Fibroblast of villous mesenchyme (primary cell): ENCODE measurements at regions not wholly inside any gene's neighbourhood (a gene's known extent, or its start where the extent isn't known, plus 50 kb on each side); places are given as distances from the start of the nearest gene placed in this dataset. TPM values are rescaled to one million over a fixed set of nuclear protein-coding genes. Genes with fewer than 3 reads are reported as not detected.

Experiments
- DNase-seq: peaks from one replicate; pipeline ENCODE4 v3.0.0-alpha.2; 2010; ENCODE audit warnings: low read depth
- H3K4me3 ChIP-seq: 2 replicates; pipeline ENCODE4 v1.5.1; 2011; ENCODE audit warnings: low read depth, mild to moderate bottlenecking, low read length
- small RNA-seq: library from RNA; depleted of rRNA; stranded (forward); fragments of <200 nt; gene quantifications from one replicate; pipeline ENCODE3, GENCODE V24; 2012
- TF ChIP-seq, protein P1 (sequence below): IDR thresholded peaks from 2 replicates; pipeline ENCODE4 v1.5.1; 2012; ENCODE audit warnings: low read depth, mild to moderate bottlenecking, low read length; ENCODE audit not compliant: insufficient read depth

DNA sequence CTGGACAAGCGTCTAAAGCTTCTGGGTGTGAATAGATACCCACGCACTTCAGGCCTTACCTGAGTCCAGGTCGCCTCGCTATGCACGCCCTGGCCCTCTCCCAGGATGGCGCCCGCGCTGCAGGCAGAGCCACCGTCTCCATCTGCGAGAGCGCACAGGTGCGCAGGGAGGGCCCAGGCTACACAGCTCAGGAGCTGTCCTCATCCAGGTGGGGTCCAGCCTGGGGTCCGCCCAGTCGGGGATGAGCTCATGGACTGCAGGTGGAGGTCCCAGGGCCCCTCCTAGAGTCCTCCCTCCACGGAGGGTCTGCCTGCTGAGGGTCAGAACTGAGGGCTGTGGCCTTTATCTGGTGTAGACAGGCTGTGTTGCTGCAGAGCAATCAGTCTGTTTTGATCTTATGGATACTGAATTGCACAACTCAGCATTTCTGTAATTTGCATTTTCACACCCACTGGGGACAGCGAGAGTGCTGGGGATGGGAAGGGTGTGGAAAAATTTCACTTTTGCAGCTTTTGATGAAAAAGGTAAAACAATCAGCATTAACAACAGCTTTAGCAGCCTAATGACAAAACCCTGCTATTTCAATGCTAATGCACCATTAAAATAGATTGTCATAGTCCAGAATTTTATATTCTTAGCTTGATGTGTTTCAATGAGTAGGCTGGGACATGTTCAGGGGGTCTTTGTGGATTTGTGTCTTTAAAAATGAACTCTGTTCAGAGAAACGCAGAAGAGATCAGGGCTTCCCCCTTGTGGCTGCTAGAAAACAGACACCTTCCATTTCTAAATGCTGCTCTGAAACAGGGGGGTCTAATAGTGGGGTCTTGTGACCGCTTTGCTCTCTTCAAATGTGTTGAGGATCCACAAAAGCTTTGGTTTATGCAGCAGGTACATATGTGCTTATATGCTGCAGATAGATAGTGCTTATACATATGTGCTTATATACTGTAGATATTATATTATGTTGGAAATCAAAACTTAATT is 77.8 kb upstream of the PHACTR3 start:
- no peak for DNase-seq
- TF ChIP-seq, protein P1, sequence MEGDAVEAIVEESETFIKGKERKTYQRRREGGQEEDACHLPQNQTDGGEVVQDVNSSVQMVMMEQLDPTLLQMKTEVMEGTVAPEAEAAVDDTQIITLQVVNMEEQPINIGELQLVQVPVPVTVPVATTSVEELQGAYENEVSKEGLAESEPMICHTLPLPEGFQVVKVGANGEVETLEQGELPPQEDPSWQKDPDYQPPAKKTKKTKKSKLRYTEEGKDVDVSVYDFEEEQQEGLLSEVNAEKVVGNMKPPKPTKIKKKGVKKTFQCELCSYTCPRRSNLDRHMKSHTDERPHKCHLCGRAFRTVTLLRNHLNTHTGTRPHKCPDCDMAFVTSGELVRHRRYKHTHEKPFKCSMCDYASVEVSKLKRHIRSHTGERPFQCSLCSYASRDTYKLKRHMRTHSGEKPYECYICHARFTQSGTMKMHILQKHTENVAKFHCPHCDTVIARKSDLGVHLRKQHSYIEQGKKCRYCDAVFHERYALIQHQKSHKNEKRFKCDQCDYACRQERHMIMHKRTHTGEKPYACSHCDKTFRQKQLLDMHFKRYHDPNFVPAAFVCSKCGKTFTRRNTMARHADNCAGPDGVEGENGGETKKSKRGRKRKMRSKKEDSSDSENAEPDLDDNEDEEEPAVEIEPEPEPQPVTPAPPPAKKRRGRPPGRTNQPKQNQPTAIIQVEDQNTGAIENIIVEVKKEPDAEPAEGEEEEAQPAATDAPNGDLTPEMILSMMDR = peak; percentile 29
- no peak overlapping the region for H3K4me3 ChIP-seq

DNA sequence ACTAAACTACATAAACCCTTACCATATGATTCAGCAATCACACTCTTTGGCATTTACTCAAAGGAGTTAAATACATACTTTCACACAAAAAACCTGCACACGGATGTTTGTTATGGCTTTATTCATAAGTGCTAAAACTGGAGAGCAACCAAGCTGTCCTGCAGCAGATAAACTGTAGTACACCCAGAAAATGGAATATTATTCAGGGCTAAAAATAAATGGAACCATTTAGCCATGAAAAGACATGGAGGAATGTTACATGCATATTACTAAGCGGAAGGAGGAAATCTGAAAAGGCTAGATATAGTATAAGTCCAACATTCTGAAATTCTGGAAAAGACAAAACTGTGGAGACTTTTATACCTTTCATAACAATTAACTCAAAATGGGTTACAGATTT is 73.6 kb upstream of the PHACTR3 start:
- H3K4me3 ChIP-seq = no peak overlapping the region
- no peak for DNase-seq
- TF ChIP-seq, protein P1 = no peak

DNA sequence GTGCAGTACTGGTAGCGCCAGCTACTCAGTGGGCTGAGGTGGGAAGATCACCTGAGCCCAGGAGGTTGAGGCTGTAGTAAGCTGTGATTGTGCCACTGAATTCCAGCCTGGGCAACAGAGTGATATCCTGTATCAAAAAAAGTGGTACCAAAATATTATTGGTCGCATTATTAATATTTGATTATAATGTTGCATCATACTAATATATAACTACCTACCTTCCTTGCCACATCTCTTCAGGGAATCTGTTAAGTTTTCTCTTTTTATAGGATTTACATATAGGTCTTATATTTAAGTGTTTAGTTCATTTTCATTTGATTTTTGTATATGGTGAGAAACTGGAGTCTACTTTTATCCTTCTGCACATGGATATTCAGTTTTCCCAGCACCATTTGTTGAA is 66.3 kb upstream of the PHACTR3 start:
- TF ChIP-seq, protein P1 = no peak
- no peak overlapping the region for H3K4me3 ChIP-seq
- no peak for DNase-seq

DNA sequence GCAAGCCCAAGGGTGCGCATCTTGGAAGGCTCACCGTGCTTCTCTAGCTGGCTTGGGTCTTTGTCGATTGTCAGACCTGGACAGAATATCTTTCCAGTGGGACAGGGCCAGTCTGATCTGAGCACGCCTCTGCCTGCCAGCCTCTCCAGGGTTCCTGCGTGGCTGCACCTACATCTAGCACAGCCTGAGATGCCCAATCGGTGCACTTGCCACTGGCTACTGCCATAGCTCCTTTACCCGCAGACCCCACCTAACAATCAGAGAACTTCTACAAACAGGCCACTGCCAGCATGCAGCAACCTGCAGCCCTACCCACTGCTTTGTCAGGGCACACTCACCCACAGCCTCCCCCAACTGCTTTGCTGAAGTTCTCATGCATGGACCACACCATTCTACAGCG is 56.7 kb upstream of the PHACTR3 start:
- no peak overlapping the region for H3K4me3 ChIP-seq
- TF ChIP-seq, protein P1 = no peak
- DNase-seq = no peak

Small RNA genes lying in the stretch of these regions (small RNA-seq; reads per million reads assigned to genes)
- gene PIEZO1P1 = not detected
